Immature natural killer cell (primary cell): ENCODE measurements at regions not wholly inside any gene's neighbourhood (a gene's known extent, or its start where the extent isn't known, plus 50 kb on each side); places are given as distances from the start of the nearest gene placed in this dataset.

Experiments
- DNase-seq, 3 donors: peaks; one replicate each; pipeline ENCODE4 v3.0.0; 2022; ENCODE audit warnings: mixed read lengths in 1 of 3
- H3K27ac Mint-ChIP-seq, 6 donors: one replicate each; pipeline ENCODE4 v1.8.0; 2020; ENCODE audit warnings: mixed read lengths in 6 of 6, mild to moderate bottlenecking in 5 of 6, inconsistent platforms in 4 of 6, moderate library complexity in 3 of 6
- H3K27me3 Mint-ChIP-seq, 3 donors: one replicate each; pipeline ENCODE4 v1.8.0; 2020 to 2021; ENCODE audit warnings: low read depth in 3 of 3, mild to moderate bottlenecking in 3 of 3, mixed read lengths in 3 of 3, moderate library complexity in 3 of 3, inconsistent platforms in 1 of 3
- H3K36me3 Mint-ChIP-seq, 3 donors: one replicate each; pipeline ENCODE4 v1.8.0; 2020; ENCODE audit warnings: mixed read lengths in 3 of 3, inconsistent platforms in 2 of 3, mild to moderate bottlenecking in 2 of 3
- H3K4me1 Mint-ChIP-seq, 2 donors: one replicate each; pipeline ENCODE4 v1.8.0; 2020; ENCODE audit warnings: inconsistent platforms in 2 of 2, mild to moderate bottlenecking in 2 of 2, mixed read lengths in 2 of 2, moderate library complexity in 1 of 2
- H3K4me3 Mint-ChIP-seq, 5 donors: one replicate each; pipeline ENCODE4 v1.8.0; 2020; ENCODE audit warnings: mild to moderate bottlenecking in 5 of 5, mixed read lengths in 5 of 5, inconsistent platforms in 3 of 5, moderate library complexity in 3 of 5
- H3K9me3 Mint-ChIP-seq, 6 donors: one replicate each; pipeline ENCODE4 v1.8.0; 2020; ENCODE audit warnings: mild to moderate bottlenecking in 6 of 6, mixed read lengths in 6 of 6, inconsistent platforms in 4 of 6, moderate library complexity in 3 of 6

DNA sequence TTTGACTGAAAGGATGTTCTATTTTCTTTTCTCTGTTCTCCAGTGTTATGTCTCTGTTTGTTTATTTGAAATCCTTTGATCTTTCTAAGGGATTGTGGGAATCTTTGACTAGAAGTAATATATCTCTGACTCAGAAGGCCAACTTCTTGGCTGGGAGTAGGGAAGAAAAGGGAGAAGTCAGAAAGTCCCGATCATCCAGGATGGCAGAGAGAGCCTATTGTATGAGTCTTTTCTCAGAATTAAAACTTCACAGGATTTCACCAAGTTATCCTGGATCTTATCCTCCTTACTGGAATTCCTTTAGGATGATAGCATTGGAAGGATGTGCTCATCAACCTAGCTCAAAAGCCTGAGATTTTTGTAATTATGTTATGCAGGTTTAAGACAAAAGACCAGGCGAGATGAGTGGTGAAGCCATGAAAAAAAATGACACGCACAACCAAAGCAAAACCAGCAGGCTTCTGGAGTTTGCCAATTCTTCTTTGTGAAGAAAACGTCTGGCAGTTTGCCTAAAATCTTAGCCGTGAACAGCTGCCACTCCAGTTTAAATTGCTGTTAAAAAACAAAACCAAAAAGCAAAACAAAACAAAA is 383.6 kb upstream of the SMIM21 start:
- no peak for DNase-seq
- Mint-ChIP-seq H3K27ac (no peak overlapping the region), H3K9me3 (peaks cover 0 to 9% (median under 1%) of the 10 kb centered on the region in 6 donors), H3K4me1 (no peaks in the 10 kb centered on the region), H3K27me3 (peaks cover 2 to 6% (median 5%) of the 10 kb centered on the region in 3 donors), H3K36me3 (no peaks in the 10 kb centered on the region), H3K4me3 (no peak overlapping the region)

DNA sequence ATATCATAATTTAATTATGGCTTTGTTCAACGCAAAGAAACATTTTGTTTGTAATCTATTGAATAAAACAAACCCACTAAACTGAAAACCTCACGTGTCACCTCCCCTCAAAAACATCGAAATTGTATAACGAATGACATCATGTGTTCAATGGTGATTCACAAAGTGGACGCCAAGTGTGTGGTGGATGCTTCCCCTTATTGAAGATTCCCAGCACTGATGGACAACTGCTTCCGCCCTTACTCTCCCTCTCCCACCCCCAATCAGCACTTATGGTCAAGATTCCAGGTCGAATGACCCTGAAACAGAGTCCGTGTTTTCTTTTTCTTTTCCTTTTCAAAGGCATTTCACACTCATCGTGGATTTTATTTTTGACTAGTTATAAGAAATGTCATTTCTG is 383.0 kb upstream of the SMIM21 start:
- H3K4me1 Mint-ChIP-seq: no peaks in the 10 kb centered on the region

DNA sequence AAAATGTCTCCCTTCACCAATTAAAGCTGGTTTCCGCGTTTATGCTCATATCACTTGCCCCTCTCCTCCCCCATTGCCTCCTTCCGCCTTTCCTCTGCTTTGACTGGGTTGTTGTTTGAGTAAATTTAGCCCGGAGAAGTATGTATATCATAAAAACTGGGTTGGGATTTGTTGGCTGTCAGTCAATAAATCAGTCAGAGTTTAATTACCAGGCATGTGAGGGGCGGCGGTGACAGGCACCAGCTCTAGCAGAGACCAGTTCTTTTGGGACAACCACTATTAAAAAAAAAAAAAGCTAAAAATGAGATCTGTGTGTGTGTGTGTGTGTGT is 382.4 kb upstream of the SMIM21 start:
- no peaks in the 10 kb centered on the region for H3K4me1 Mint-ChIP-seq
- no peak overlapping the region for H3K4me3 Mint-ChIP-seq
- peaks cover 0 to 8% (median under 1%) of the 10 kb centered on the region in 6 donors for H3K9me3 Mint-ChIP-seq
- DNase-seq: no peak
- H3K27ac Mint-ChIP-seq: no peak overlapping the region
- no peaks in the 10 kb centered on the region for H3K36me3 Mint-ChIP-seq
- peaks cover 2 to 6% (median 3%) of the 10 kb centered on the region in 3 donors for H3K27me3 Mint-ChIP-seq

More for the DNA sequence above, 383.0 kb upstream of the SMIM21 start:
- Mint-ChIP-seq H3K36me3 (no peaks in the 10 kb centered on the region), H3K9me3 (peaks cover 0 to 9% (median under 1%) of the 10 kb centered on the region in 6 donors), H3K4me3 (no peak overlapping the region), H3K27me3 (peaks cover 2 to 6% (median 3%) of the 10 kb centered on the region in 3 donors), H3K27ac (no peak overlapping the region)
- no peak for DNase-seq

DNA sequence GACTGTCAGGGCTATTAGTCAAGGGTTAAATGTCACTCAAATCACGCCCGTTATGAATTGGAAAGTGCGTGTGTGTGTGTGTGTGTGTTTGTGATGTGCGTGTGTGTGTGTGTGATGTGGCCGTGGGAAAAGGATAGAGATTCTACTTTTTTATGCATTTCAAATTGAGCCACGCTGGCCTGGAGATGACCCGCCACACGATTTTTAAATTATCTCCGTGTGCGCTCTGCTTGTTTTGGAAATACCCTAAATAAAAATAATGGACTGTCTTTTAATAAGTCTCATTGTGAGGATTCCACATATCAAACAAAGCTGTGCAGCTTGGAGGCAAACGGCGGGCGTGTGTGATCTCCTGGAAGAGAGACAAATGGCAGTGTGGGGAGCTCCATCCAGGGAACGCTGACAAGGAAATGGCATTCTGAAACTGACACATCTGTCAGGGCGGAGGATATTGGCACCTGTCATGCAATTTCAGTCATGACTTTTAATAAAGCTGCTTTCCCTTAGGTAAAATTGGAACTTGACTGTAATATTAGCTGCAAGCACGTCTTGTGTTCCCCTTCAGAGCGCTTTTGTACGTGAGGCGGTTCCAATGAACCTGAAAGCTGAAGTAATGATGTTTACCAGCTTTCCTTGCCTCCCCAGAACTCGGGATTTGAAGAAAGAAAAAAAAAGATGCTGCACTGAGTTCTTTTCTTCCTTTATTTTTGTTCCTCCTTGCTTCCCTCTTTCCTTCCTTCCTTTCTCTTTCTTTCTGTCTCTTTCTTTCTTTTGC is 381.8 kb upstream of the SMIM21 start:
- Mint-ChIP-seq H3K27ac (no peak overlapping the region), H3K4me3 (no peak overlapping the region), H3K27me3 (peaks cover under 1 to 6% (median 3%) of the 10 kb centered on the region in 3 donors), H3K36me3 (no peaks in the 10 kb centered on the region), H3K9me3 (peaks cover 0 to 8% (median under 1%) of the 10 kb centered on the region in 6 donors), H3K4me1 (no peaks in the 10 kb centered on the region)
- no peak for DNase-seq

DNA sequence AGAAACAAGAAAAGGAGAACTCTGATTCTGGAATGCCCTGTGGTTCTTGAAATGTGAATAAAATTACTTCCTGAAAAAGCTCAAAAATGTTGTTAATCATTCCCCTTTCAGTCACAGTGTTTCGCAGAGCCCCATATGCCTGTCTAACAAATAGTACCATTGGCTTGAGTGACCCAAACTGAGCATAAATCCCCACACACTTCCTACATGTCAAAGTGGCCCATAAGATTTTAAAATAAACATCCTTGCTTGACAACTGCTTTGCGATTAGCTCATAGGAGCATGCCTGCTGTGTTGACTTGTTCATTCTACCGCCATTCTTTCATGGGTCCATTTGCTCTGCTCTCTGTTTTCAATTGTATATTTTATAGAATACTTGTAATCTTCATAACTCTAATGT is 377.8 kb upstream of the SMIM21 start:
- Mint-ChIP-seq H3K36me3 (no peaks in the 10 kb centered on the region), H3K9me3 (peaks cover 0 to 7% (median under 1%) of the 10 kb centered on the region in 6 donors), H3K27ac (no peak overlapping the region), H3K4me3 (no peak overlapping the region), H3K27me3 (peaks cover 0 to 6% (median 5%) of the 10 kb centered on the region in 3 donors), H3K4me1 (no peaks in the 10 kb centered on the region)
- DNase-seq: no peak

DNA sequence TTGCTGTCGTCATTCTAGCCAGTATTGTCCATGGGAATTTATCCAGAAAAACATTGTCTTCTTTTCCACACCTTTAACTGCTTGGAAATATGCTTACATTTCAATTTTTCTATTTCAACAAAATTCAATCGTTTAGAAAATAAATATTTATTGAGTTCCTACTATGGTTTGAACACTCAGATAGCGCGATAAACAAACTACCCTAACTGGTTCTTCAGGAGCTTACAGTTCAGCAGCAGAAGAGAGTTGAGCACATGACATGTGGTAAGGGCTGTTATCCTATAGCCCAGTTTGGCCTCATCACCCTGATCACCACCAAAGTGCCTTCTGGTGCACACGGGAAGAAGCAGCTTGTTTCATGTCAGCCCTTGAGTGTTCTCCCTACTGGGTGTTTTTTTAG is 375.2 kb upstream of the SMIM21 start:
- H3K27ac Mint-ChIP-seq: no peak overlapping the region
- no peaks in the 10 kb centered on the region for H3K36me3 Mint-ChIP-seq
- no peak overlapping the region for H3K4me3 Mint-ChIP-seq
- H3K4me1 Mint-ChIP-seq: no peaks in the 10 kb centered on the region
- peaks cover 0 to 7% (median 0%) of the 10 kb centered on the region in 6 donors for H3K9me3 Mint-ChIP-seq
- no peak for DNase-seq
- peaks cover 0 to 4% (median 2%) of the 10 kb centered on the region in 3 donors for H3K27me3 Mint-ChIP-seq

DNA sequence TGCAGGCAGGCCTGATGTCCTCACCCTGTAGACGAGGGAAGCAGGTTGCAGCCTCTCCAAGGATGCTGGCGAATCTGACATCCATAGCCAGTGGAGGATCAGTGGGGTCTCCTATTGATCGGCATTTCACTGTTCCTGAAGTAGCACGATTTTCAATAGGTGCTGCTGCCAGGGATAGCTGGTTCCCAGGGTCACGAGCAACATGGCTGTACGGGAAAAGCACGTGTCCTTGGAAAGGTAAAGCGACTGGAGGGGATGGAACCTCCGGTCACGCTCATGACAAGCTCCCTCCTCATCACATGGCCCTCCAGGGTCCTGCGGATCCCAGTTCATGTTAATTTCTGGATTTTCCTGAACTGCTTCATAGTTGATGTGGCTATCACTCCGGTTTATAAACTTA is 373.7 kb upstream of the SMIM21 start:
- Mint-ChIP-seq H3K27ac (no peak overlapping the region), H3K36me3 (no peaks in the 10 kb centered on the region), H3K27me3 (peaks cover 0 to 2% (median 0%) of the 10 kb centered on the region in 3 donors), H3K4me1 (no peaks in the 10 kb centered on the region), H3K9me3 (peaks cover 0 to 6% (median 0%) of the 10 kb centered on the region in 6 donors), H3K4me3 (no peak overlapping the region)
- no peak for DNase-seq

DNA sequence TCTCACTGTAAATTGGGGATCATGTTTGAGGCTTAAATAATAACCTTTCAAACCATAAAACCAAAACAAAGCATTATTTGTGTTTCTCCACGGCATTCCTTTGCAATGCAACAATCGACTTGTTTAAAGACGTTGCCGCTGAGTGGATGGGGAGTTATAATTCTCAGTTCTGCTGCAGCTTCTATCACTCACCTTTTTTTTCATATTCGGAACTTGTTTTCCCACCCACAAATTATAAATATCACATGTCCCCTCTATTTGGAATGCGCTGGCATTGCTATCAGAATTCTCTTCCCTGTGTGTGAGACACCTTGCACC is 372.8 kb upstream of the SMIM21 start:
- H3K4me1 Mint-ChIP-seq: no peaks in the 10 kb centered on the region
- H3K27me3 Mint-ChIP-seq: peaks cover 0 to 2% (median 0%) of the 10 kb centered on the region in 3 donors
- no peak overlapping the region for H3K4me3 Mint-ChIP-seq
- H3K9me3 Mint-ChIP-seq: peaks cover 0 to 6% (median 0%) of the 10 kb centered on the region in 6 donors
- DNase-seq: no peak
- H3K36me3 Mint-ChIP-seq: no peaks in the 10 kb centered on the region
- H3K27ac Mint-ChIP-seq: no peak overlapping the region

DNA sequence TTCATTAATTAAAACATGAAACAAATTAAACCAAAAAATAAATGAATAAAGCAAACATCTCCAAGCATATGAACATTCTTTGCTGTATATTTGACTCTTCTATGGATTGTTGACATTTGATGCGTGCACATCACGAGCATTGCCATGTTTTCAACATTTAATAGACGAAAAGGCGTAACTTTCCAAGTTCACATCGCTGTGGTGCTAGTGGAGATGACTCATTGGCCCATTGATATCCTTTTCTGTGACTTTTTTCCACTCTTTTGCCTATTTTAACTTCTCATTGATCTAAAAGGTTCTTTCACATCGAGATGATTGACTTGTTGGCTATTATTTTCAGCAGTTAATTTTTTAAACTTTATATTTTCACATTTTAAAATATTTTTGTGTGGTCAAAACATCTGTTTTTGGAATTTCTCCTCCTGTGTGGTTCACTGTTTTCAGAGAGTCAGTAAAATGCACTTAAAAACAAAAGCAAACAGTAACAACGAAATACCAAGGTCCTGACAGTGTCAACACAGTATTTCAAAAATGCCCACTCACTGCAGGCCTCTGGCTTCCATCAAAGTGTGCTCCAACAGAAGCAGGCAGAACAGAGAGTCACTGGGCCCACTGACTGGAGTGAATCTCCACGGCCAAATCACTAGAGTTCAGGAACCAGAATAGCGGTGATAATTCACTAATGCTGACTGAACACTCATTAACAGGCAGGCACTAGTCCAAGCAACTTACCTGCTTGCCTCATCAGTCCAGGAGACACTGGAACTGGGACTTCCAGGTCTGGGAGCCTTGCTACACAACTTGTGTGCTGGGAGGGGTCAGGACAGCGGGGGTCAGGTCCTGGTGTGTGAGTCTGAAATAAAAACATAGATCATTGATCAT is 372.2 kb upstream of the SMIM21 start:
- H3K4me3 Mint-ChIP-seq: no peak overlapping the region
- H3K36me3 Mint-ChIP-seq: no peaks in the 10 kb centered on the region
- H3K4me1 Mint-ChIP-seq: no peaks in the 10 kb centered on the region
- peaks cover 0 to 6% (median 0%) of the 10 kb centered on the region in 6 donors for H3K9me3 Mint-ChIP-seq
- H3K27ac Mint-ChIP-seq: no peak overlapping the region
- DNase-seq: no peak
- peaks cover 0 to 2% (median 0%) of the 10 kb centered on the region in 3 donors for H3K27me3 Mint-ChIP-seq

DNA sequence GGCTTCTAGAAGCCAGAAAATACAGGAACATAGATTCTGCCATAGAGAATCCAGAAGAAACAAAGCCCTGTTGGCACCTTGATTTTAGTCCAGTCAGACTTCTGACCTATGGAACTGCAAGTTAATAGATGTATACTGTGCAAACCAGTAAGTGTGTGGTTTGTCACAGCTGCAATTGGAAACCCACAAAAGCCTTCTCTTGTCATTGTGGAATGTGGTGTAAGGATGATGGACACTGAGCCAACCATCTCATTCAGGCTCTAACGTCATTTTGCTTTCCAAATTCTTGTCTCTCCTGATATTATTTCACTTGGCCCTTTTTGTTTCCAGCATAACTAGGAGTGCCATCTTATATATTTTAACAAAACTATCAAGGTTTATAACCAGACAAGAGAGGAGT is 369.5 kb upstream of the SMIM21 start:
- no peaks in the 10 kb centered on the region for H3K4me1 Mint-ChIP-seq
- peaks cover 2 to 3% (median 2%) of the 10 kb centered on the region in 3 donors for H3K27me3 Mint-ChIP-seq
- DNase-seq: no peak
- H3K9me3 Mint-ChIP-seq: peaks cover 0 to 12% (median 5%) of the 10 kb centered on the region in 6 donors
- no peaks in the 10 kb centered on the region for H3K36me3 Mint-ChIP-seq
- no peak overlapping the region for H3K4me3 Mint-ChIP-seq
- H3K27ac Mint-ChIP-seq: no peak overlapping the region

DNA sequence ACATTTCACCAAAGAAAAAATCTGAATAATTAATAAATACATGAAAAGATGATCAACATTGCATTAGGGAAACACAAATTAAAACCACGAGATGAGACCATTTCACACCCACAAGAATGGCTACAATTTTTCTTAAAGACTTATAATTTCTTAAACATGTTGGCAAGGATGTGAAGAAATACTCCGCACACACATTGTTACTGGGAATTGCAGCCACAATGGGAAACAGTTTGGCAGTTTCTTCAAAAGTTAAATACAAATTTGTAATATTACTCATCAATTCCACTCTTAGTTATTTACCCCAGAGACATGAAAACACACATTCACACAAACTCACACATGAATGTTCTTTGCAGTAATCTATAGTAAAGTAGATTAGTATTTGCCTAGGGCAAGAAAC is 363.3 kb upstream of the SMIM21 start:
- H3K27me3 Mint-ChIP-seq: peaks cover 5 to 8% (median 5%) of the 10 kb centered on the region in 3 donors
- H3K4me3 Mint-ChIP-seq: no peak overlapping the region
- H3K4me1 Mint-ChIP-seq: no peaks in the 10 kb centered on the region

DNA sequence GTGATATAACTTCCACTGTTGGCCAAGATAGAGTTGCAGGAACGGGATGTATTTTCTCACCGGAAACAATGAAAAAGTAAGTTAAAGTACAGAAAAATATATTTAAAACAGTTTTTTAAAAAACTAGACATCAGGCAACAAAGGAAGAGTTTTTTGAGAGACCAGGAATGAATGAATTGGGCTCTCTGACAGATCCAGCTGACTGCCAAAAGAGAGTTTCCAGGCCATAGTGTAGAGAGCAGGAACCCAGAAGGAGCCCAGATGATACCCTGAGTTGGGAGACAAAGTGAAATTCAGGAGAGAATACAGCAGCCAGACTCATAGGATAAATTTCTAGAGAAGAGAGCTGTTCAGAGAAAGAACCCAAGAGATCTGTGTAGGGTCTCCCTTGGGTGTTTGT is 362.6 kb upstream of the SMIM21 start:
- no peaks in the 10 kb centered on the region for H3K4me1 Mint-ChIP-seq
- no peak overlapping the region for H3K27ac Mint-ChIP-seq
- DNase-seq: no peak
- peaks cover 0 to 7% (median 5%) of the 10 kb centered on the region in 6 donors for H3K9me3 Mint-ChIP-seq
- no peaks in the 10 kb centered on the region for H3K36me3 Mint-ChIP-seq
- peaks cover 5 to 8% (median 5%) of the 10 kb centered on the region in 3 donors for H3K27me3 Mint-ChIP-seq
- H3K4me3 Mint-ChIP-seq: no peak overlapping the region

More for the DNA sequence above, 363.3 kb upstream of the SMIM21 start:
- Mint-ChIP-seq H3K36me3 (no peaks in the 10 kb centered on the region), H3K9me3 (peaks cover 0 to 7% (median 5%) of the 10 kb centered on the region in 6 donors), H3K27ac (no peak overlapping the region)
- no peak for DNase-seq

DNA sequence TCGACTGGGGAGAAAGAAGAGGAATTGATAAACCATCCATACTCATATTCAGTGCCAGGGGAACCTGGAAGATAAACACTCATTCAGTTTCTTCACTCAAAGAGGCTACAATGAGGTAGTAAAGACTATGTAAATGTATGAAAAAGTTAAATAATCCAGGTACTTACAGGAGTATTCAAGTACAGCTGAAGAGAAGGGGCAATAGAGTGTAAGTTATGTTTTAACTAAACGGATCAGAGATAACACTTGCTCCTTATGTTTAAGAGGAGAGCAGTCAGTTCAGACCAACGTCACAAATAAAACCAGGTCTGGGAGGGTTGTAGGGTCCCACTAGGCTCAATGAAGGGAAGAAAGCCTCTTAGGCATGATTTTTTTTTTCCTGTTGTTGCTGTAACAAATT is 358.3 kb upstream of the SMIM21 start:
- H3K4me3 Mint-ChIP-seq: no peak overlapping the region
- DNase-seq: no peak

DNA sequence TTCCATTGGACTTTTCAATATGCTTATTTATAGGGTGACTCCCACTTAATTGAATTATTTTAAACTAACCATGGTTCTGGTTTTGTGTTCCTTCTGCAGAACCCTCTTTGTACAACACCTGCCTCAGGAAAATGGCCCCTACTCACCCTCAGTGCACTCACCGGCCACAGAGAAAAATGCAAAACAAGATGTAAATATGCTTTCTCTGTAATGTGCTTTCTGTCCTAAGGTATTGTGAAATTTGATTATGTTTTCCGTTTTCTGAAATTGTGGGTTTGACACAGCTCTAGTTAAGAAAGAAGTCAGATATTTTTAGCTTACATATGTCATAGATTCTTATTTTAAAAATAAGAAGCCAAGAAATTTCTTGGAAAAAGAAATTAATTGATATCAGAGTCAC is 357.7 kb upstream of the SMIM21 start:
- no peak for DNase-seq
- Mint-ChIP-seq H3K4me1 (no peaks in the 10 kb centered on the region), H3K27ac (no peak overlapping the region), H3K27me3 (peaks cover 3 to 13% (median 5%) of the 10 kb centered on the region in 3 donors), H3K36me3 (no peaks in the 10 kb centered on the region), H3K9me3 (no peaks in the 10 kb centered on the region), H3K4me3 (no peak overlapping the region)

More for the DNA sequence above, 358.3 kb upstream of the SMIM21 start:
- Mint-ChIP-seq H3K4me1 (no peaks in the 10 kb centered on the region), H3K36me3 (no peaks in the 10 kb centered on the region), H3K27me3 (peaks cover 3 to 11% (median 5%) of the 10 kb centered on the region in 3 donors), H3K27ac (no peak overlapping the region), H3K9me3 (no peaks in the 10 kb centered on the region)
